ENCODE measurements at regions not wholly inside any gene's neighbourhood (a gene's known extent, or its start where the extent isn't known, plus 50 kb on each side); places are given as distances from the start of the nearest gene placed in this dataset.

- TF ChIP-seq TARDBP (IDR thresholded peaks at IDR 0.05; ENCODE audit: borderline replicate concordance), result no peak
- no peak for TF ChIP-seq RELA (IDR thresholded peaks at IDR 0.05; ENCODE audit: borderline replicate concordance, partially characterized antibody)
Measured at GRCh38 chr4:179728305-179728704, 2286.1 kb upstream of the AGA start.

Measured in GM12878 (cell line).